HL-60 (cell line): ENCODE measurements at regions not wholly inside any gene's neighbourhood (a gene's known extent, or its start where the extent isn't known, plus 50 kb on each side); places are given as distances from the start of the nearest gene placed in this dataset.

Experiments used
- SPI1 ChIP-seq: IDR thresholded peaks from 2 replicates; pipeline ENCODE4 v1.6.1; 2012; ENCODE audit warnings: low read depth, mild to moderate bottlenecking, borderline replicate concordance
- TF ChIP-seq, protein P1 (sequence below): IDR thresholded peaks from 2 replicates; pipeline ENCODE4 v1.6.1; 2012; ENCODE audit warnings: low read depth; ENCODE audit not compliant: insufficient replicate concordance
- TF ChIP-seq, protein P2 (sequence below): IDR thresholded peaks from one replicate; pipeline ENCODE4 v1.5.1; 2011; ENCODE audit warnings: low read length, control low read depth, inconsistent platforms; ENCODE audit not compliant: insufficient read depth

DNA sequence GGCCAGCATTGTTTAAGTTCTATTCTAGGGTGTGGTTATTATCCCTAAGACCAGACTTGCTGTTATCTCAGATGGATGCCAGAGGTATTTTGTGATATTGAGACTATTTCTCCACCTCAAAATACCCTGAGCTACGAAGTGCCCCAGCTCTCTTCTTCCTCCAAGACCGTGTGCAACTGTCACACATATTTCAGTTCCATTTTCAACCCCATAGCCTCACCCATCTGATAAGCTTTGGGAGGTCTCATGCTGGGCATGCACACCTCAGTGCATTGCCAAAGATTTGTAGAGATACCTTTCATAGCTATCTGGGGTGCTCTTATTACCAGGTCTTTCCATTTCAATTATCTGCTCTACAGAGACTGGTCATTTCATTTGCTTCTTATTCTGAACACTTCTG is 815.8 kb upstream of the EYS start:
- TF ChIP-seq, protein P1, sequence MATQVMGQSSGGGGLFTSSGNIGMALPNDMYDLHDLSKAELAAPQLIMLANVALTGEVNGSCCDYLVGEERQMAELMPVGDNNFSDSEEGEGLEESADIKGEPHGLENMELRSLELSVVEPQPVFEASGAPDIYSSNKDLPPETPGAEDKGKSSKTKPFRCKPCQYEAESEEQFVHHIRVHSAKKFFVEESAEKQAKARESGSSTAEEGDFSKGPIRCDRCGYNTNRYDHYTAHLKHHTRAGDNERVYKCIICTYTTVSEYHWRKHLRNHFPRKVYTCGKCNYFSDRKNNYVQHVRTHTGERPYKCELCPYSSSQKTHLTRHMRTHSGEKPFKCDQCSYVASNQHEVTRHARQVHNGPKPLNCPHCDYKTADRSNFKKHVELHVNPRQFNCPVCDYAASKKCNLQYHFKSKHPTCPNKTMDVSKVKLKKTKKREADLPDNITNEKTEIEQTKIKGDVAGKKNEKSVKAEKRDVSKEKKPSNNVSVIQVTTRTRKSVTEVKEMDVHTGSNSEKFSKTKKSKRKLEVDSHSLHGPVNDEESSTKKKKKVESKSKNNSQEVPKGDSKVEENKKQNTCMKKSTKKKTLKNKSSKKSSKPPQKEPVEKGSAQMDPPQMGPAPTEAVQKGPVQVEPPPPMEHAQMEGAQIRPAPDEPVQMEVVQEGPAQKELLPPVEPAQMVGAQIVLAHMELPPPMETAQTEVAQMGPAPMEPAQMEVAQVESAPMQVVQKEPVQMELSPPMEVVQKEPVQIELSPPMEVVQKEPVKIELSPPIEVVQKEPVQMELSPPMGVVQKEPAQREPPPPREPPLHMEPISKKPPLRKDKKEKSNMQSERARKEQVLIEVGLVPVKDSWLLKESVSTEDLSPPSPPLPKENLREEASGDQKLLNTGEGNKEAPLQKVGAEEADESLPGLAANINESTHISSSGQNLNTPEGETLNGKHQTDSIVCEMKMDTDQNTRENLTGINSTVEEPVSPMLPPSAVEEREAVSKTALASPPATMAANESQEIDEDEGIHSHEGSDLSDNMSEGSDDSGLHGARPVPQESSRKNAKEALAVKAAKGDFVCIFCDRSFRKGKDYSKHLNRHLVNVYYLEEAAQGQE: no peak
- TF ChIP-seq, protein P2, sequence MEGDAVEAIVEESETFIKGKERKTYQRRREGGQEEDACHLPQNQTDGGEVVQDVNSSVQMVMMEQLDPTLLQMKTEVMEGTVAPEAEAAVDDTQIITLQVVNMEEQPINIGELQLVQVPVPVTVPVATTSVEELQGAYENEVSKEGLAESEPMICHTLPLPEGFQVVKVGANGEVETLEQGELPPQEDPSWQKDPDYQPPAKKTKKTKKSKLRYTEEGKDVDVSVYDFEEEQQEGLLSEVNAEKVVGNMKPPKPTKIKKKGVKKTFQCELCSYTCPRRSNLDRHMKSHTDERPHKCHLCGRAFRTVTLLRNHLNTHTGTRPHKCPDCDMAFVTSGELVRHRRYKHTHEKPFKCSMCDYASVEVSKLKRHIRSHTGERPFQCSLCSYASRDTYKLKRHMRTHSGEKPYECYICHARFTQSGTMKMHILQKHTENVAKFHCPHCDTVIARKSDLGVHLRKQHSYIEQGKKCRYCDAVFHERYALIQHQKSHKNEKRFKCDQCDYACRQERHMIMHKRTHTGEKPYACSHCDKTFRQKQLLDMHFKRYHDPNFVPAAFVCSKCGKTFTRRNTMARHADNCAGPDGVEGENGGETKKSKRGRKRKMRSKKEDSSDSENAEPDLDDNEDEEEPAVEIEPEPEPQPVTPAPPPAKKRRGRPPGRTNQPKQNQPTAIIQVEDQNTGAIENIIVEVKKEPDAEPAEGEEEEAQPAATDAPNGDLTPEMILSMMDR: no peak
- no peak for TF ChIP-seq SPI1
